ENCODE measurements at regions not wholly inside any gene's neighbourhood (a gene's known extent, or its start where the extent isn't known, plus 50 kb on each side); places are given as distances from the start of the nearest gene placed in this dataset.

GRCh38 chr4:137677863-137678262 is 145.6 kb upstream of the PCDH18 start:
- TF ChIP-seq CTCF (IDR thresholded peaks at IDR 0.05) (no peak), POLR2A (IDR thresholded peaks at IDR 0.05) (no peak)

All from upper lobe of left lung (tissue), 4 donors.